ENCODE measurements at regions not wholly inside any gene's neighbourhood (a gene's known extent, or its start where the extent isn't known, plus 50 kb on each side); places are given as distances from the start of the nearest gene placed in this dataset.

DNA sequence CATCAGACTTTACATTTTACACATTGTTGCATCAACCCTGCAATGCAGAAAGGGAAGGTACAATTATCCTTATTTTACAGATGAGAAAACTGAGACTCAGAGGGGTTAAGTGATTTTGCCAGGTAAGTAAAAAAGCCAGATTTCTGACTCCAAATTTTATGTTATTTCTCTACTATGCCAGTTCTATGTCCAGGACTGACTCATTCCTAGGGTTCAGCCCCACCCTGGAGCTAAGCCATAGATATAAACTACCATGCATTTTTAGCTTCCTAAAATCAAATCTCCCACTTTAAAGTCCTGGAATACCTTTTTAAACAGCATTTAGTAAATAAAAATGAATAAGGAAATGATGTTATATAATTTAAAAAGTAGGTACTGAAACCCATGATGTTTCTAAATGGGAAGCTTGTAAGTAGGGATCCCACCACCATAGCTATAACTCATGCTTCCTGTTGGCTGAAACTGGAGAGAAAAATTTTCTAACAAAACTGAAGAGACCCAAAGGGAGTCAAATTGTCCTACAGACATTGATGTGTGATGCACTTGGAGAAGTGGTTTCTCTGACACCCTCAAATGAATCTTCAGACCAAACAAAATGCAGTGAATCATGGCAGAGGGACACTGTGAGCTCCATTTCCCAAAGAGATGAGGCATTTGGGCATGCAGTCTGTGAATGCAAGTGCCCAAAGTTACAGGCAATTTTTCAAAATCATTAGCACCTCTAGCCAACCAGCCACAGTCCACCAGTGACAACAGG lies 301.7 kb upstream of the UMPS start:
- Histone ChIP-seq H3K4me2 (ENCODE audit: low read depth, low read length, poor library complexity, severe bottlenecking) (no peak overlapping the region), H3K4me3 (ENCODE audit: insufficient read depth, low read length, poor library complexity, severe bottlenecking) (no peak overlapping the region), H3K27ac (ENCODE audit: low read depth, low read length) (no peak overlapping the region), H2AFZ (ENCODE audit: low read depth, low read length, severe bottlenecking) (no peak overlapping the region), H3K9me3 (ENCODE audit: insufficient read depth, low read length) (no peaks in the 10 kb centered on the region), H3K9me2 (replicated peaks; ENCODE audit: insufficient read depth, low read length) (no peaks in the 10 kb centered on the region), H4K20me1 (ENCODE audit: low read depth, low read length) (no peaks in the 10 kb centered on the region), H3F3A (ENCODE audit: insufficient read depth) (no peaks in the 10 kb centered on the region), H3K27me3 (ENCODE audit: low read length) (0 out of 2 replicates have a peak, but pooled peaks cover 3% of the 10 kb centered on the region), H3K79me2 (ENCODE audit: insufficient read depth, low read length) (no peaks in the 10 kb centered on the region), H3K9ac (ENCODE audit: low read length) (no peak overlapping the region), H3K36me3 (ENCODE audit: low read length) (no peaks in the 10 kb centered on the region)
- no peak for TF ChIP-seq EZH2phosphoT487 (conservative IDR thresholded peaks at IDR 0.05; ENCODE audit: low read length)
- TF ChIP-seq, protein P1, sequence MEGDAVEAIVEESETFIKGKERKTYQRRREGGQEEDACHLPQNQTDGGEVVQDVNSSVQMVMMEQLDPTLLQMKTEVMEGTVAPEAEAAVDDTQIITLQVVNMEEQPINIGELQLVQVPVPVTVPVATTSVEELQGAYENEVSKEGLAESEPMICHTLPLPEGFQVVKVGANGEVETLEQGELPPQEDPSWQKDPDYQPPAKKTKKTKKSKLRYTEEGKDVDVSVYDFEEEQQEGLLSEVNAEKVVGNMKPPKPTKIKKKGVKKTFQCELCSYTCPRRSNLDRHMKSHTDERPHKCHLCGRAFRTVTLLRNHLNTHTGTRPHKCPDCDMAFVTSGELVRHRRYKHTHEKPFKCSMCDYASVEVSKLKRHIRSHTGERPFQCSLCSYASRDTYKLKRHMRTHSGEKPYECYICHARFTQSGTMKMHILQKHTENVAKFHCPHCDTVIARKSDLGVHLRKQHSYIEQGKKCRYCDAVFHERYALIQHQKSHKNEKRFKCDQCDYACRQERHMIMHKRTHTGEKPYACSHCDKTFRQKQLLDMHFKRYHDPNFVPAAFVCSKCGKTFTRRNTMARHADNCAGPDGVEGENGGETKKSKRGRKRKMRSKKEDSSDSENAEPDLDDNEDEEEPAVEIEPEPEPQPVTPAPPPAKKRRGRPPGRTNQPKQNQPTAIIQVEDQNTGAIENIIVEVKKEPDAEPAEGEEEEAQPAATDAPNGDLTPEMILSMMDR (IDR thresholded peaks at IDR 0.05; ENCODE audit: insufficient read depth, low read length, poor library complexity, severe bottlenecking), result no peak

GRCh38 chr3:124429129-124429815 lies 301.0 kb upstream of the UMPS start:
- Histone ChIP-seq H3K4me3 (ENCODE audit: insufficient read depth, low read length, poor library complexity, severe bottlenecking) (no peak overlapping the region), H3K36me3 (ENCODE audit: low read length) (no peaks in the 10 kb centered on the region), H3F3A (ENCODE audit: insufficient read depth) (no peaks in the 10 kb centered on the region), H3K4me2 (ENCODE audit: low read depth, low read length, poor library complexity, severe bottlenecking) (no peak overlapping the region), H2AFZ (ENCODE audit: low read depth, low read length, severe bottlenecking) (no peak overlapping the region), H3K27ac (ENCODE audit: low read depth, low read length) (no peak overlapping the region), H4K20me1 (ENCODE audit: low read depth, low read length) (no peaks in the 10 kb centered on the region), H3K27me3 (ENCODE audit: low read length) (0 out of 2 replicates have a peak, but pooled peaks cover 3% of the 10 kb centered on the region), H3K9me2 (replicated peaks; ENCODE audit: insufficient read depth, low read length) (no peaks in the 10 kb centered on the region), H3K9ac (ENCODE audit: low read length) (no peak overlapping the region), H3K79me2 (ENCODE audit: insufficient read depth, low read length) (no peaks in the 10 kb centered on the region), H3K9me3 (ENCODE audit: insufficient read depth, low read length) (no peaks in the 10 kb centered on the region)
- TF ChIP-seq, protein P1 (IDR thresholded peaks at IDR 0.05; ENCODE audit: insufficient read depth, low read length, poor library complexity, severe bottlenecking), result no peak

- Histone ChIP-seq H3K27me3 (ENCODE audit: low read length) (0 out of 2 replicates have a peak, but pooled peaks cover 3% of the 10 kb centered on the region), H3K4me2 (ENCODE audit: low read depth, low read length, poor library complexity, severe bottlenecking) (no peak overlapping the region), H2AFZ (ENCODE audit: low read depth, low read length, severe bottlenecking) (no peak overlapping the region), H3F3A (ENCODE audit: insufficient read depth) (no peaks in the 10 kb centered on the region), H3K36me3 (ENCODE audit: low read length) (no peaks in the 10 kb centered on the region), H3K9me3 (ENCODE audit: insufficient read depth, low read length) (no peaks in the 10 kb centered on the region), H3K27ac (ENCODE audit: low read depth, low read length) (no peak overlapping the region), H4K20me1 (ENCODE audit: low read depth, low read length) (no peaks in the 10 kb centered on the region), H3K9me2 (replicated peaks; ENCODE audit: insufficient read depth, low read length) (no peaks in the 10 kb centered on the region), H3K4me3 (ENCODE audit: insufficient read depth, low read length, poor library complexity, severe bottlenecking) (no peak overlapping the region), H3K79me2 (ENCODE audit: insufficient read depth, low read length) (no peaks in the 10 kb centered on the region), H3K9ac (ENCODE audit: low read length) (no peak overlapping the region)
- TF ChIP-seq, protein P1 (IDR thresholded peaks at IDR 0.05; ENCODE audit: insufficient read depth, low read length, poor library complexity, severe bottlenecking), result no peak
These were observed 298.8 kb upstream of the UMPS start for GRCh38 chr3:124431331-124431994.

Data from SU-DHL-6 (cell line).